ENCODE measurements at regions not wholly inside any gene's neighbourhood (a gene's known extent, or its start where the extent isn't known, plus 50 kb on each side); places are given as distances from the start of the nearest gene placed in this dataset.

- TF ChIP-seq, protein P1, sequence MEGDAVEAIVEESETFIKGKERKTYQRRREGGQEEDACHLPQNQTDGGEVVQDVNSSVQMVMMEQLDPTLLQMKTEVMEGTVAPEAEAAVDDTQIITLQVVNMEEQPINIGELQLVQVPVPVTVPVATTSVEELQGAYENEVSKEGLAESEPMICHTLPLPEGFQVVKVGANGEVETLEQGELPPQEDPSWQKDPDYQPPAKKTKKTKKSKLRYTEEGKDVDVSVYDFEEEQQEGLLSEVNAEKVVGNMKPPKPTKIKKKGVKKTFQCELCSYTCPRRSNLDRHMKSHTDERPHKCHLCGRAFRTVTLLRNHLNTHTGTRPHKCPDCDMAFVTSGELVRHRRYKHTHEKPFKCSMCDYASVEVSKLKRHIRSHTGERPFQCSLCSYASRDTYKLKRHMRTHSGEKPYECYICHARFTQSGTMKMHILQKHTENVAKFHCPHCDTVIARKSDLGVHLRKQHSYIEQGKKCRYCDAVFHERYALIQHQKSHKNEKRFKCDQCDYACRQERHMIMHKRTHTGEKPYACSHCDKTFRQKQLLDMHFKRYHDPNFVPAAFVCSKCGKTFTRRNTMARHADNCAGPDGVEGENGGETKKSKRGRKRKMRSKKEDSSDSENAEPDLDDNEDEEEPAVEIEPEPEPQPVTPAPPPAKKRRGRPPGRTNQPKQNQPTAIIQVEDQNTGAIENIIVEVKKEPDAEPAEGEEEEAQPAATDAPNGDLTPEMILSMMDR (IDR thresholded peaks at IDR 0.05; ENCODE audit: insufficient read depth, low read depth, low read length): no peak
- no peak for TF ChIP-seq EZH2 (IDR thresholded peaks at IDR 0.05; ENCODE audit: insufficient read depth, low read length)
Observed at GRCh38 chr1:163610486-163610885, 288.7 kb downstream of the NUF2 start.

All from astrocyte (in vitro differentiated cells and primary cell).